Medulla oblongata (tissue), 1 donor: ENCODE measurements at regions not wholly inside any gene's neighbourhood (a gene's known extent, or its start where the extent isn't known, plus 50 kb on each side); places are given as distances from the start of the nearest gene placed in this dataset.

Experiments used
- DNase-seq: peaks from one replicate; pipeline ENCODE4 v3.0.0-alpha.2; 2015; ENCODE audit errors: extremely low spot score

- DNase-seq, result no peak
Observed at GRCh38 chr3:31140470-31140869, 246.0 kb upstream of the GADL1 start.

- DNase-seq, result no peak
Observed at GRCh38 chr3:31142139-31142538, 247.7 kb upstream of the GADL1 start.

DNA sequence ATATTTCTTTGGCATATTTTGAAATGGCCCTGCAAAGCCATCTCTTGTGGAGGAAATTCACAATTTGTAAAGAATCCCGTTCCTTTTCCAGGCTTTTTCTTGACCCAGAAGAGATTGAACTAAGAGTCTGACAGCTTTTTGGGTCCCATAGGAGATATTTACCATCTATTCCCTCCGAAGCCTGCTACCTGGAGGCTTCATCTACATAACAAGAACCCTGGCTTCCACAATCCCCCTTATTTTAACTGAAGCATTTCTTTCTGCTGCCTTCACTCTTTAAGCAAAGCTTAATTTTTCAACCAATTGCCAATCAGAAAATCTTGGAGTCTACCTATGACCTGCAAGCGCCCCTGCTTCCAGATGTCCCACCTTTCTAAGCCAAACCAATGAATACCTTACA, 248.1 kb upstream of the GADL1 start:
- no peak for DNase-seq

GRCh38 chr3:31145062-31145461, 250.6 kb upstream of the GADL1 start:
- no peak for DNase-seq

GRCh38 chr3:31147550-31147949, 253.1 kb upstream of the GADL1 start:
- no peak for DNase-seq

- DNase-seq, result no peak
Observed at GRCh38 chr3:31157047-31157694, 262.7 kb upstream of the GADL1 start.

DNA sequence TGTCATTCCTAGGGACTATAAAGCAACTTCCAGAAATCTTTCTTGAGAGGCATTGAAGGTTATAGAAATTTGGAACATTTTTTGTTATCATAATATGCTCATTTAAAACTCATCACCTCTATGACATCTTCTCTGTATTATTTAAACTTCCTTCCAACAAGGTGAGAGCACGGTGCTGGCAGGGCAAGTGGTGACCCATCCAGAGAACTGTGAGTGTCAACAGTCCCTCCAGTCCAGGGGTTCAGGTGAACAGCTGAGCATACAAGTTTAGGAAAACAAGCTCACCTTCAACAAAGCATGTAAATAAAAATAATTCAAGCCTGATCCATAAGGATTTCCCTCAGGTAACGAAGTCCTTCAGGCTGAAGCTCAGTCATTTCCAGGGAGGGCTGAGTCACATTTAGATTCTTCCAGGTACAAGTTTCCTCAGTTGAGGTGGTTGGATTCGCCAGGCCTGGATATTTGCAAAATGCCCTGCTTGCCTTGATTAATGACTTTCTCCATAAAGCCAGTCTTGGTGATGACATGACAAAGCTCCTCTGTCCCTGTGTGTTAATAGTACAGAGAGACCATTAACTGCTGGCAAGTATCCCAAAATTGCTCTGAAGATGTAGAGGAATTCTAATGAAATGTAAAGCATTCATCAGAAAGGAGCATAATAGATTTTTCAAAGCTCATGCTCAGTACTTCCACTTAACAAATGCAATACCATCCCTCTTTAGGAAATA, 263.6 kb upstream of the GADL1 start:
- no peak for DNase-seq

DNA sequence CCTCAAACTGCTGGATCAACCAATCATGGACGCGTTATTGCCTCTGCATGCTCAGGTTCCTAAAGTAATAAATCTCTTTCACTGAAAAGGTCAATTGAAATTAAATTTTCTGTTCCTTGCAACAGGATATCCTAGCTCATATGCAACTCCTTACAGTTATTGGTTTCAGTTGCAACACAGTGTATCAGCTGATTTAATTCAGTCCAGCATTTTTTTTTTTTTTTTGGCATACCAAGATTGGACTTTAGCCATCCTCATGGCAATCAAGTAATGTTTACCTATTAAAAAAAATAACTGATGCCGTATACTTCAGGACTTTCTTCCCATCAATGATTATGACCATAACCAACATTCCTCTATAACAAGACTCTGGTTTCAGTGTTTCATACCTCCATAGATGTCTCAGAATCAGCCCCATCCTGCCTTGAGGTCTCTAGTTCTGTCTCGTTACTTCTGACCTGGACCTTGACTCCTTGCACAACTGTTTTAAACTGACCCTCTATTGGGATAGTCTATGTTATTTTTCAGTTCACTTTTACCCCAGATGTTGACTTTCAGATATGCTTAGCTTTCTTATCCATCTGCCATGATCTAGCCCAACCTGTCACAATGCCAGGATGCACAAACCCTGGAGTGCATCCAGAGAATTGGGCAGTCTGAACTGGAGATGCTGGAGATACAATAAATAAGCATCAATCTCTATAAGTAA, 265.0 kb upstream of the GADL1 start:
- no peak for DNase-seq

DNA sequence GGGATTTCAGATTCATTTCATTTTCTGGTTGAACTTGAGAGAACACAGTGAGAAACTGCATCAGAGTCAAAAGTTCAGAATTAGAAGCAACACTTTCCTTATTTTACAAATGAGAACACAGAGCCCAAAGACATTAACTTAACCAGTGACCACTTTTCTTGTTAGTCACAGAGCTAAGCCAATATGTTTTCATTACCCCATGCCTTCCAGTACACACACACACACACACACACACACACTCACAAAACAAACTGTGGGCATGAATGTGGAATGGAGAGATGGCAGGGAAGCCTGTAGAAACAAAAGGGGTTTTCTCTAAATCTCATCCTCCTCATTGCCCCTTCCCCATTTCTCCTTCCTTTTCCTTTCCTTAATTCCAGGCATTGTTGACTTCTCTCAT, 267.4 kb upstream of the GADL1 start:
- DNase-seq, result no peak

DNA sequence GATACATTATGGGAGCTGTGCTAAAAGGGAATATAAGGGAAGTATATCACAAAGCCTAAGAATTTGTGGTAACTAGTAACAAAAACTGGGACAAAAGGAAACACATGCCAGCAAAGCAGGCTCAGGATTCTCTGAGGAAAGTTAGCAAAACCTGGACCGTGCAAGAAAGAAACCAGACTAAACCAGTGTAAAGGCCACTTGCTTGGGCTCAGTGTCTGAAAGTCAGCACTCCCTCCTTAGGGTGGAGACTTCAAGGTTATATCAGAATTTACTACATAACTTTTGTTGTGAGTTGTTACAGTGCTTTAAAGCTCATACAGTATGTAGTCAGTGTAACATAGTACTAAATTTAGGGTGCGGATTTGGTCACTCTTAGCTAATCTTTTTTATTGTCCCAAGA, 269.9 kb upstream of the GADL1 start:
- no peak for DNase-seq

DNA sequence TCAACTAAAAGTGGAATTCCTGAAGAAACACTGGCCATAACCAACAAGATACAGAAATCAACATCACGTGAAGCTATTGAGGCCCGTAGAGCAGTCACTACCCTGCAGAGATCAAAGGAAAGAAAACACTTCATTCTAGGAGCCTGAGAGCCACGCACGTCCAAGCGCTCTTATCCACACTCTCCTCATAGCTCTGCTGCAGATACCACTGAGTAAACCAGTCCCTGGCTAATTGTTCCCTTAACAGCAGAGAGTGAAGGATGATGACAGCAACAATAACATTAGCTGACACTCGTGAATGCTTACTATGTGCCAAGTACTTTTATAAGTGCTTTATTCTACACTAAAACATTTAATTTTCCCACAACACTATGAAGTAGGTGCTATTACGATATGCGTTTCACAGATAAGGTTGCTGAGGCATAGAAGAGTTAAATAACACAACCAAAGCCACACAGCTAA, 271.0 kb upstream of the GADL1 start:
- DNase-seq, result no peak

DNA sequence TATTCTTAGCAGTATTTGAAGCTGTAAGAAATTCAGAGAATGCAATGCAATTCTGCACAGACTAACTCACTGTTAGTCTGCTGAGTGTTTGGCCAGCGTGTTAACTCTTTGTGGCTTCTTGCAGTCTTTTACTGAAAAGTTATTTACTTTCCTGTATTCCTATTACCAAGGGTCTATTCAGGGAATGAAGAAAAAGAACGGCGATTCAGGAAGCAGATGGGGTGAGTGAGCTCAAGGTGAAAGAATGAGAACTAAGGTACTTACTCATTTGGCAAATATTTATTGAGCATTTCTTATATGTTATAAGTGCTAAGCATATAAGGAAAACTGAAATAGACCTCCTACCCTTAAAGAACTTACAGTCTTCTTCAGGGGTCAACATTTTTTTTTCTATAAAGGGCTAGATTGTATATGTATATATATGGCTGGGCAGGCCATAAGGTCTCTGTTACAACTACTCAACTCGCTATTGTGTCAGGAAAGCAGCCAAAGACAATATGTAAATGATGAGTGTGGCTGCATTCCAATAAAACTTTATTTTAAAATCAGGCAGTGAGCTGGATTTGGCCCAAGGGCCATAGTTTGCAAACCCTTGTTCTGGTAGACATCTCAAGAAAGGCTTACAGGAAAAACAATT, 271.9 kb upstream of the GADL1 start:
- DNase-seq, result no peak

DNA sequence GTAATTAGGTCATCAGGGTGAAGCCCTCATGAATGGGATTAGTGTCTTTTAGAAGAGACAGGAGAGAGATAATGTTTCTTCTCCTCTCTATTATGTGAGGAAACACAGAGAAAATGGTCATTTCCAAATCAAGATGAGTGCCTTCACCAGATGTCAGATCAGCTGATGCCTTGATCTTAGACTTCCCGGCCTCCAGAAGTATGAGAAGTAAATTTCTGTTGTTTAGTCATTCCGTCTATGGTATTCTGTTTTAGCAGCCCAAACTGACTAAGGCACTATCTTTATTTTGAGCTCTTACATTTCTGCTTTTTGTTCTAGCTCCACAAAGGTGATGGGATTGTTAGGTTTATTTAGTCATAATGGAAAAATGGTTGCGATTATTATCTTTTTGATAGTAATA, 273.2 kb upstream of the GADL1 start:
- no peak for DNase-seq

- no peak for DNase-seq
Observed at GRCh38 chr3:31170932-31171670, 276.6 kb upstream of the GADL1 start.

GRCh38 chr3:31172336-31172735, 277.9 kb upstream of the GADL1 start:
- no peak for DNase-seq

DNA sequence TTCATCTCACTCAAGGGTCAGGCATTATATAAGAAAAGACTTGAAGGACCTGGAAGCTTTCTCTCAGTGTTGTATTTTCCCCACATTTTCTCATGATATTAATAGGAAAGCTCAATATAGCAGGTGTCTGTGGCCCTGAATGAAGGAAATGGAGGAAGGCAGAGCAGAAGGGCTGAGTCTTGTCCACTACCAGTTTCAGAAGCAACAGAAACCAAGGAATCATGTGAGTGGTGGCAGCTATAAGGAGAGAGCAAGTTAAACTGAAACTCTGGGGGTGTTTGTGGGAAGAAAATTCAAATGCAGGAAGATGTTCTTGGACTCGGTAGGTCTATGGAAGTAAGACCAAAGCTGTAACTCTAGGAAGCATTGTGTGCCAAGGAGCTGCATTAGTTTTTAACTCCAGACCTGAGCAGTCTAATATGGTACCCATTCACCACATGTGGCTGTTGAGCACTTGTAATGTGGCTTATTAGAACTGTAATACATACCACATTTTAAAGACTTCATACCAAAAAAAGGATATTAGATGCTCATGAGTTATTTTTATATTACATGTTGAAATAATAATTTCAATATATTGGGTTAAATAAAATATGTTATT, 278.8 kb upstream of the GADL1 start:
- no peak for DNase-seq

GRCh38 chr3:31174079-31174478, 279.6 kb upstream of the GADL1 start:
- no peak for DNase-seq

DNA sequence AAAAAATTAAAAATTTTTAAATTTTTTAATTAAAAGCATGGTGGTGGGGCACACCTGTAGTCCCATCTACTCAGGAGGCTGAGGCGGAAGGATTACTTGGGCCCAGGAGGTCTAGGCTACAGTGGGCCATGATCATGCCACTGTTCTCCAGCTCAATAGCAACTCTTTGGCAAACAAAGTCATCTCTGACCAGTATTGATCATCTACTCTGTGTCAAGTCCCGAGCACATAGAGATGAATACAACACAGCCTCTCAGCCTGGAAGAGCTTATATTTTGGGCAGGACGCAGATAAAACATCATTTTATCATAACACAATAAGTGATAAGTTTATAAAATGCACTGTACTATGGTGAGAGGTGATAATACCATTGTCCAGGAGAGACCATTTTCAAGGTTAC, 281.6 kb upstream of the GADL1 start:
- DNase-seq, result no peak

- no peak for DNase-seq
Observed at GRCh38 chr3:31178467-31178866, 284.0 kb upstream of the GADL1 start.

DNA sequence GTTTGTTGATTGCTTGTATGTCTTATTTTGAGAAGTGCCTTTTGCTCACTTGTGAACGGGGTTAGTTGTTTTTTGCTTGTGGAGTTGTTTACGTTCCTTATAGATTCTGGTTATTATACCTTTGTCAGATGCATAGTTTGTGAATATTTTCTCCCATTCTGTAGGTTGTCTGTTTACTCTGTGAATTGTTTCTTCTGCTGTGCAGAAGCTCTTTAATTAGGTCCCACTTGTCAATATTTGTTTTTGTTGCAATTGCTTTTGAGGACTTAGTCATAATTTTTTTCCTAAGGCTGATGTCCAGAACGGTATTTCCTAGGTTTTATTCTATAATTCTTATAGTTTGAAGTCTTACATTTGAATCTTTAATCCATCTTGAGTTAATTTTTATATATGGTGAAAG, 285.3 kb upstream of the GADL1 start:
- DNase-seq, result no peak

DNA sequence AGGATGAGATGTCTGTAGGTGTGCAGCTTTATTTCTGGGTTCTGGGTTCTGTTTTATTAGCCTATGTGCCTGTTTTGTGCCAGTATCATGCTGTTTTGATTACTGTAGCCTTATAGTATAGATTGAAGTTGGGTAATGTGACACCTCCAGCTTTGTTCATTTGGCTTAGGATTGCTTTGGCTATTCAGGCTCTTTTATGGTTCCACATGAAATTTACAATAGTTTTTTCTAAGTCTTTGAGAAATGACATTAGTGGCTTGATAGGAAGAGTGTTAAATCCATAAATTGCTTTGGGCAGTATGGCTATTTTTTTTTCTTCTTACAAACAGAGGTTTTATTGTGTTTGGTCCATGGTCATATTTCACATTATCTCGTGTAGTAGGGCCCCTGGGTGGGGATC, 285.8 kb upstream of the GADL1 start:
- DNase-seq, result no peak
